ENCODE measurements at regions not wholly inside any gene's neighbourhood (a gene's known extent, or its start where the extent isn't known, plus 50 kb on each side); places are given as distances from the start of the nearest gene placed in this dataset.
A peak's percentile ranks its signal among the peaks of the same experiment; 100 is the strongest.

DNA sequence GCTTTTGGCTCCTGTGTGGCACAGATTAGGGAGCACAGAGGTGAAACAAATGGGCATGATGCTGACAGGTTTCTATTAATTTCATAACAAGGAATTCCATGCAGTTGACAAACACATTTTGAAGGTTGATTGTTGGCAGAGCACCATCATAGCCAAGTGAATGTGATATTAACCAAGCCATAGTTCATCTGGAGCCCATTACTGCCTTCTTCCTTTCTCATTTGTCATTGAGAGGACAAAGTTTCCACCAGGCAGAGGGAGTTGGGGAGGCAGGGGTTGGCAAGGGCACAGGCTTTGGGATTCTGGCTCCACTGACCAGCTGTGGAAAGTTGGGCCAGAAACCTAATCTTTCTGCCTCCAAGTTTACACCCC, 325.2 kb downstream of the MFSD1 start:
- no peak for DNase-seq (ENCODE audit: low read depth, low spot score)

- peak; percentile 2 for DNase-seq (ENCODE audit: low read depth, low spot score)
Measured at GRCh38 chr3:159128628-159129027, 326.8 kb downstream of the MFSD1 start.

GRCh38 chr3:159130108-159130507, 328.3 kb downstream of the MFSD1 start:
- peak; percentile 12 for DNase-seq (ENCODE audit: low read depth, low spot score)

- no peak for DNase-seq (ENCODE audit: low read depth, low spot score)
Measured at GRCh38 chr3:159131376-159131775, 329.5 kb downstream of the MFSD1 start.

DNA sequence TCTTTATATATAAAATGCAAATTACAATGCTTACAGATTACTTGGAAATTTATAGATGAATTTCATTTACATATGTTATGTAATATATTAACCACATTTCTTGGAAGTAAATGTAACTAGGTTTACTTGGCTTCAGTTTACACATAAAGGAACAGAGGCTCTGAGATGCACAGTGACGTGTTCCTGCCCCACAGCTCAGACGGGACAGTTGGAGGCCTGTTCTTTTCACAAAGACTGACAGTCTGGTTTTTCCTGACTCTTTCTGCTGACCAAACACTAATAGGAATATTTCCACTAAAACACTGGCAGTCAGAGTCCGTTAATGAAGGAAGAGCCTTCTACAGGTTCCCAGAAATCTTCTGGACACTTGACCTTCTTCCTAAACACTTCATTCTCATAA, 336.1 kb downstream of the MFSD1 start:
- DNase-seq (ENCODE audit: low read depth, low spot score), result no peak

DNA sequence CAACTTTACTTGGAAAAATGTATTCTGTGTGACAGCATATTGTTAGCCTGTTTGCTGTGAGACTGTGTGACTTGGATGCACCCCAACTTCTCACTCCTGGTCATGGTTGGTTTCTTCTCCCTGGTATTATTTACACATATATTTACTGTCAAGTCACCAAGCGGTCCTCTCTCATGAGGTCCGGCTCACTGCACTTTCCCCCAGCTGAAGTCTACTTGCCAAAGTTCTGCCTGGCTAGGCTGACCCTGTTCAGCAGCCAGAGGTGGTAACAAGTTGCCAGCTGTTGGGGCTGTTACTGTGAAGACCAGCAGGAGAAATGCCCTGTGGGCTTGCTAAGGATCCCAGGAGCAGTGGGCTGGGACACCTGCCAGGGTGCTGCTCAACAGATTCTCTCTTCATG, 337.5 kb downstream of the MFSD1 start:
- DNase-seq (ENCODE audit: low read depth, low spot score), result no peak

DNA sequence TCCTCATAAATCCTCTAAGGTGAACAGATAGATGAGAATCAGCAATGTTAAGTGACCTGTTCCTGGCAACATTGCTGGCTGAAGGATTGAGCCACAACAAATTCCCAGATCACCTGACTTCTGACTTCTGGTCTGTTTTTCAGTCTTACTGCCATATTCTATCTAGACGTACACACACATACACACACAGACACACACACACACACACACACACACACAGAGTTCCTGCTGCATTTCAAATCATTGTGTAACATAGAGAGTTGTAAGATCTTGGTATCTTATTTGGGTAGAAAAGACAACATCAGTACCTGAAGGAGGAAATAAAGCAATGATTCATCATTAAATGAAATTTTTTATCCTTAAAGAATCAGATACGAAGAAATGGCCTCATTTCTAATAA, 342.6 kb downstream of the MFSD1 start:
- no peak for DNase-seq (ENCODE audit: low read depth, low spot score)

- no peak for DNase-seq (ENCODE audit: low read depth, low spot score)
Measured at GRCh38 chr3:159144891-159145290, 343.0 kb downstream of the MFSD1 start.

DNA sequence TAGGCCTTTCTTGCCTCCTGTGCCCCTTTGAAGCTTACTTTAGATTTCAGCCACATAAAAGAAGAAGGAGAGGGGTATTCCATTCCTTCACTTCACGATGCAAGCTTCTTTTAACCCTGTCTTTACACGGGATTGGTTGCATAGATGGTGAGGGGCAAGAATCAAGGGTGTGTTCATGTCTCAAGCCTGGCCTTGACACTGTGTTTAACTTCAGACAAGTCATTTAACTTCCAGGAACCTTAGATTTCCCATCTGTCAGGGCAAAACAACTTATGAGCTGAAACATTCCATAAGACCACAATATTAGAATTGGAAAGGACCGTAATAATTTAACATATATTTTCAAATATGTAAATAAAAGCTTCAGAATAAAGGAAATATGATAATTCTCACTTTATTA, 344.5 kb downstream of the MFSD1 start:
- no peak for DNase-seq (ENCODE audit: low read depth, low spot score)

DNA sequence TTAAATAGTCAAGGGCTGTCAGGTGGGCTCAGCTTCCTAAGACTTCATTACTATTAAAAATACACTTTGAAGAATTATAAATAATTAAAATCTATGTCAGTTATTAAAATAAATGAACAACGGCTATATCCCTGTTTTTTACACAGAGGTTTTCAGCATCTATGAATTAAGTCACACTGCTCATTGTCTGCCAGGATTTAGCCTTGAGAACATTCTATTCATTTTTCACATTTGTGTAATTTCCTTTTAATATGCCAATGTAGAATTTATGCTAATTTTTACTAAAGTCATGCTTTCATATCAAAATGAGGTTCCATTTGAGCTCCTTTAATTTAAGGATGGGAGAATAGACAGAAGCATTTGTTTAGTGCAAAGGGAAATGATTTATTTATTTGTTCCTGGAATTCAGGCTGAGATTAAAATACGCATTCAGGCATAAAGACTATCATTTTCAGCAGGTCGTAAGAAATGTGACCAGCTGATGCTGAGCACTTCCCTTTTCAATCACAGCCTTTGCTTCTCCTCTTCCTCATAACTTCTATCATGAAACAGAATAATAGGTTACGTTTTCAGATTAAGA, 345.1 kb downstream of the MFSD1 start:
- DNase-seq (ENCODE audit: low read depth, low spot score), result no peak

DNA sequence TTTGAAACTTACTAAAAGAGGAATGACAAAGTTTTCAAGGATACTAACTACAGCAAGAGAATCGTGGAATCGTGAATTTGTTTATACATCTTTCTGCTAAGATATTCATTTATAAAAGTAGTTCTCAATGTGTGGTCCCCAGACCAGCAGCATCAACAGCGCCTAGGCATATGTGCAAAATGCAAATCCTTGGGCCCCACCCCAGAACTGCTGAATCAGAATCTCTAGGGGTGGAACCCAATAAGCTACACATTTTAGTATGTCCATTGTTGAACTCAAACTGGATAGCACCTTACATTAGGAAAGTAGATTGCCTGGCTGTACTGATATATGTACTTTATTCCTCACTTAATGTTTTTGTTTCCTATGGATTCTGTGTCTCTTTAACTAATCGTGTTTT, 346.0 kb downstream of the MFSD1 start:
- DNase-seq (ENCODE audit: low read depth, low spot score), result no peak

DNA sequence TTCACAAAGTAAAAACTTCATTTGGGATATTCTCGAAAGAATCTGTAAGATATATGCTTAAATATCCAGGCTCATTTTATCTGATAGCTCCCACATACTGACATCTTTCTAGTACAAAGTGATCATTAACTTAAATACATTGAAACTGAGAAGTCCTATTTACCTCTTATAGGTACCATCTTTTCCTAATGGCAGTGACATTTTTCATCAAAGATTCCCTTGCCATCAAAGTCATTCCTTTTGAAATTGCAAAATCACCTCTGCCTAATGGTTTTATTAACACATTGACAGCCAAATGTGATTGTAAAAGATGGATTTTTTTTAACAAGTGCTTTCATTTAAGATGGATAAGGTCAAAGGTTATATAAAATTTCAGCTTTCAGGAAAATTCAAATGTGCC, 346.6 kb downstream of the MFSD1 start:
- DNase-seq (ENCODE audit: low read depth, low spot score), result no peak

- no peak for DNase-seq (ENCODE audit: low read depth, low spot score)
Measured at GRCh38 chr3:159149131-159149530, 347.3 kb downstream of the MFSD1 start.

GRCh38 chr3:159149633-159150032, 347.8 kb downstream of the MFSD1 start:
- DNase-seq (ENCODE audit: low read depth, low spot score), result no peak

DNA sequence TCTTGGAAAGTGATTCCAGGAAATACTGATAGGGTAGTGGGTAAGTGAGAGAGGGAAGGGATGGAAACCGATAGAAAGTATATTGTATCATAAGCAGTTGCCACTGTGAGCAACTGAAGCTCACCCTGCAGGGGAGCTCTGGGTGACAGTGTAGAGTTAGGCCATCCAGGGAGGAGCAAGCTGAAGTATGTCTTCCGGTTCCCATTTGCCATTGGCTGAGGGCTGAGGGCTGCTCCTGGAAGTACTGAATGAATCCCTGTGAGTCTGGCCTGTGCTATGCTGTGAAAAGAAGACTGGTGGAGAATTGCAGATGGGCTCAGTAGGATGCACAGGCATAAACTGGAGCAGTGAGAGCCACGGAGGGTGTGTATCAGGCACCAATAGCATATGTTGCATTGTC, 348.3 kb downstream of the MFSD1 start:
- DNase-seq (ENCODE audit: low read depth, low spot score), result no peak

DNA sequence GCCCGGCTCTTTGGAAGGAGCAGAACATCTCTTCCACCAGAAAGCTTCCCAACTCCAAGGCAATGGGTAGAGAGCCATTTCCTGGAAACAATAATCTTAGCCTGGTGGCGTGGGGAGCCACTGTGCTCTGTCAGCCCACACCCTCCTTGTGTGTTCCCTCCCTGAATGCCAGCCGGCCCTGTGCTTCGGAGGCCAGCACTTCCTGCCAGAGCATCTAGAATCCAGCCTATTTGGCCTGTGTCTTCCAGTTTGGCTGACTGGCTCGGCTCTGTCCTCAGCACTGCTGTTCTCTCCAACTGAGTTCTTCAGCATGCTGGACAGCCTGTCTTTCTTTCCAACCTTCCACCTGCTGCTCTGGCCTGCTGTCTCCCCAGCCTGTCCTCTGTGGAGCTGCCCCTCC, 349.3 kb downstream of the MFSD1 start:
- DNase-seq (ENCODE audit: low read depth, low spot score), result no peak

DNA sequence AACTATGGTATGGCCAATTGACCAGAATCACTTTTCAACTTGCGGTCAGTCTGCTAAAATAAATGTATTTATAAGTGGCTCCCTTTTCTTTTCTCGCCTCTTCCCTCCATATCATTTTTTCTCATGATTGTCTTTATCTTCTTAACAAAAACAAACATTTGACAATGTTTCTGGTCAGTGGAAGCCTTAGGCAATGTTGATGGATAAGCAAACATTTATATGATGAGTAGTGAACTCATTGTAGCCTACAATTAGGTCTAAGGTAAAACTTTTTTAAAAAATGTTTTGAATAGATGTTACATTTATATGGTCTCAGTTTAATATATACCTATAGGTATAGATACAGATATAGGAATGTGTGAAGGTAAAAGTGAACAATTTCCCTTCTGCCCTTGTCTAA, 355.4 kb downstream of the MFSD1 start:
- no peak for DNase-seq (ENCODE audit: low read depth, low spot score)

DNA sequence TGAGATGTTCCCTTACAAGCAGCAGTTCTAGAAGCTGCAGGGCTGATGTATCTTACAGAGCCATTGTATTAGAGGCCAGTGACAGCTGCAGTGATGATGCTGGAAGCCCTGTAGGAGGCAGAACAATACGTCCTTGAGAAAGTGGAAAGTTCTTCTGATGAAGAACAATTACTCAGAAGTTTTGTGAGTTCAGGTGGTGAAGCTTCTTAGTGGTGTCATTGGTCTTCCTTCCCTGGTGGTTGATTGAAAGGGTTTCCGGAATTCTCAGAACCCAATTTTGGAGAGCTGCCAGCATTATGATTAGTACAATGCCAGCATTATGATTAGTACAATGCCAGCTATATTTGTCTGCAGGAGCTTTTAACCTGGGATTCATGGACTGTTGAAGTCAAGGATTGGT, 356.4 kb downstream of the MFSD1 start:
- DNase-seq (ENCODE audit: low read depth, low spot score), result no peak

GRCh38 chr3:159158801-159159200, 356.9 kb downstream of the MFSD1 start:
- no peak for DNase-seq (ENCODE audit: low read depth, low spot score)

DNA sequence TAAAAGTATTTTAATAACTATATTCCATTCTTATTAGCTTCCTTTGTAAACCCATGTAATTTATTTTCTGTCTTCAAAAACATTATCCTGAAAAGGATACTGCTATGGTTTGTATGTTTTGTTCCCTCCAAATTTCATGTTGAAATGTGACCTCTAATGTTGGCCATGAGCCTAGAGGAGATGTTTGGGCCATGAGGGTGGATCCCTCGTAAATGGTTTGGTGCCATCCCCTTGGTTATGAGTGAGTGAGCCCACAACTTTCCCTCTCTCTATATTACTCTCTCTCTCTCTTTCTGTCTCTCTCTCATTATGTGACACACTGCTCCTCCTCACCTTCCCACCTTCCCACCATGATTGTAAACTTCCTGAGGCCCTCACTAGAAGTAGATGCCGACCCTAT, 357.7 kb downstream of the MFSD1 start:
- no peak for DNase-seq (ENCODE audit: low read depth, low spot score)

DNA sequence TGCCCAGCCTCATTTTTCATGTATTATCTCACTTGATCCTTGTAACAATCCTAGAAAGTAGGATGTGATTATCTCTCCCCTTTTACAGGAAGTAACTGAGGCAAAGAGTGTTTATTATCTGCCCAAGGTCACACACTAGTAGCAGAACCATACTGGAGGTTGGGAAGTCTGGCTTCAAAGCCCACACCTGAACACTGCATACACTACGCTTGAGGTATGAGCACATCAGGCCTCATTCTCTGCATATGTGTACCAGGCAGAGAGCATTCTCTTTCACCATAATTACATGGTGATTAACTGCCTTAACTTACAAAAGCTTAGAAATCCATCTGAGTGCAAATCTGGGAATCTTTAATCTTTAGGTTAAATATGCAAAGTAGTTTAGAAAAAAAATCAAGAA, 361.8 kb downstream of the MFSD1 start:
- no peak for DNase-seq (ENCODE audit: low read depth, low spot score)

DNA sequence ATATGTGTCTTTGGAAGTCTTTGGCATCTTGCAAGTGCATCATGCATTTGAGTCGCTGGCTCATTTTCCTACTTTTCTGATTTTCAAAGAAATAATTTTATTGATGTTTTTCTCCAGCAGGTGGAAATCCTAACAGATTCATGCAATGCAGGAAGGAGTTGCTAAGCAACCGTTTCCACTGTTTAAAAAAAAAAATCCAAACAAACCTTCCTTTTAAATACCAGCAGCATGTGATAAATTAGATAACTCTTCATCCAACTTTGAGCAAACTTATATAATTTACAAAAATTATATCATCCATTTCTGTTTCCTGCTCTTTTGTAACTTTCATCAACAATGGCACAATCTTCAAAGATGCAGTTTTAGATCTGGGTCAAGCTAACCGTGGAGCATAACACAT, 364.1 kb downstream of the MFSD1 start:
- no peak for DNase-seq (ENCODE audit: low read depth, low spot score)

- no peak for DNase-seq (ENCODE audit: low read depth, low spot score)
Measured at GRCh38 chr3:159166899-159167586, 365.2 kb downstream of the MFSD1 start.

DNA sequence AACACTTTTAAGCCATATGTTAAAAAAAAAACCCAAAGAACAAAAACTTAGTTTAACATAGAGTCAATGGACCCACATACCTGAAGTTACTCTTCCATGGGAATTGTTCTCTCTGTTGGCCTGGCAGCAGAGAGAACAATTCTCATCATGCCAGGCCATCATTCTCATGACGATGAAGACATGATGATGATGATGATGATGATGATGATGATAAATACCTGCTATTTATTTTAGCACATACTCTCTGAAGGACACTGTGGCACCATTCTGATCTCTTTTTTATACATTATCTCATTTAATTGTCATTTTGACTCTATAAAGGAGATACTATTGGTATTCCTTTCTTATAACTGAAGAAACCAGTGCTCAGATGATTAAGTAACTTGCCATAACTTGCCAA, 366.9 kb downstream of the MFSD1 start:
- no peak for DNase-seq (ENCODE audit: low read depth, low spot score)

Data from astrocyte of the hippocampus (primary cell).